ENCODE measurements at regions not wholly inside any gene's neighbourhood (a gene's known extent, or its start where the extent isn't known, plus 50 kb on each side); places are given as distances from the start of the nearest gene placed in this dataset.

DNA sequence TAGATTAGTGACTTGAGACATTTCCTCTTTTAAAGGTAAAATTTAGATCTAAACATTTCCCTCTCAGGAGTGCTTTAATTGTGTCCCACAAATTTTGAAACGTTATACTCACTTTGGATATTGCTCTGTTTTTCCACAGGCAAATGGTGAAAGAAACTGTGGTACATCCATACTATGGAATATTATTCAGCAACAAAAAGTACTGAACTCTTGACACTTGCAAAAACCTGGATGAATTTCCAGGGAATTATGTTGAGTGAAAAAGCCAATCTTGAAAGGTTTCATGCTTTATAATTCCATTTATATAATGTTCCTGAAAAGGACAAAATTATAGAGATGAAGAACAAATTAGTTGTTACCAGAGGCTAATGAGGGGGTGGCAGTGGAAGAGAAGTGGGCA, 153.3 kb upstream of the SVIL start:
- TF ChIP-seq TEAD3 (CRISPR knock-in tag; optimal IDR thresholded peaks at IDR 0.05; ENCODE audit: borderline replicate concordance) (no peak), SPEN (CRISPR knock-in tag; IDR thresholded peaks at IDR 0.05; ENCODE audit: low read depth) (no peak), NR2F1 (CRISPR knock-in tag; IDR thresholded peaks at IDR 0.05) (no peak), SRSF9 (IDR thresholded peaks at IDR 0.05; ENCODE audit: borderline replicate concordance, insufficient read depth, low read depth, low read length, poor library complexity, severe bottlenecking) (no peak), ZNF879 (CRISPR knock-in tag; IDR thresholded peaks at IDR 0.05) (no peak), HIVEP1 (CRISPR knock-in tag; IDR thresholded peaks at IDR 0.05) (no peak), TBL1XR1 (IDR thresholded peaks at IDR 0.05; ENCODE audit: borderline replicate concordance, low read length, partially characterized antibody) (no peak), SIN3A (IDR thresholded peaks at IDR 0.05; ENCODE audit: borderline replicate concordance, low read depth, low read length) (no peak)
- TF ChIP-seq, protein P1, sequence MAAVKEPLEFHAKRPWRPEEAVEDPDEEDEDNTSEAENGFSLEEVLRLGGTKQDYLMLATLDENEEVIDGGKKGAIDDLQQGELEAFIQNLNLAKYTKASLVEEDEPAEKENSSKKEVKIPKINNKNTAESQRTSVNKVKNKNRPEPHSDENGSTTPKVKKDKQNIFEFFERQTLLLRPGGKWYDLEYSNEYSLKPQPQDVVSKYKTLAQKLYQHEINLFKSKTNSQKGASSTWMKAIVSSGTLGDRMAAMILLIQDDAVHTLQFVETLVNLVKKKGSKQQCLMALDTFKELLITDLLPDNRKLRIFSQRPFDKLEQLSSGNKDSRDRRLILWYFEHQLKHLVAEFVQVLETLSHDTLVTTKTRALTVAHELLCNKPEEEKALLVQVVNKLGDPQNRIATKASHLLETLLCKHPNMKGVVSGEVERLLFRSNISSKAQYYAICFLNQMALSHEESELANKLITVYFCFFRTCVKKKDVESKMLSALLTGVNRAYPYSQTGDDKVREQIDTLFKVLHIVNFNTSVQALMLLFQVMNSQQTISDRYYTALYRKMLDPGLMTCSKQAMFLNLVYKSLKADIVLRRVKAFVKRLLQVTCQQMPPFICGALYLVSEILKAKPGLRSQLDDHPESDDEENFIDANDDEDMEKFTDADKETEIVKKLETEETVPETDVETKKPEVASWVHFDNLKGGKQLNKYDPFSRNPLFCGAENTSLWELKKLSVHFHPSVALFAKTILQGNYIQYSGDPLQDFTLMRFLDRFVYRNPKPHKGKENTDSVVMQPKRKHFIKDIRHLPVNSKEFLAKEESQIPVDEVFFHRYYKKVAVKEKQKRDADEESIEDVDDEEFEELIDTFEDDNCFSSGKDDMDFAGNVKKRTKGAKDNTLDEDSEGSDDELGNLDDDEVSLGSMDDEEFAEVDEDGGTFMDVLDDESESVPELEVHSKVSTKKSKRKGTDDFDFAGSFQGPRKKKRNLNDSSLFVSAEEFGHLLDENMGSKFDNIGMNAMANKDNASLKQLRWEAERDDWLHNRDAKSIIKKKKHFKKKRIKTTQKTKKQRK (IDR thresholded peaks at IDR 0.05; ENCODE audit: low read length): no peak
- TF ChIP-seq, protein P2, sequence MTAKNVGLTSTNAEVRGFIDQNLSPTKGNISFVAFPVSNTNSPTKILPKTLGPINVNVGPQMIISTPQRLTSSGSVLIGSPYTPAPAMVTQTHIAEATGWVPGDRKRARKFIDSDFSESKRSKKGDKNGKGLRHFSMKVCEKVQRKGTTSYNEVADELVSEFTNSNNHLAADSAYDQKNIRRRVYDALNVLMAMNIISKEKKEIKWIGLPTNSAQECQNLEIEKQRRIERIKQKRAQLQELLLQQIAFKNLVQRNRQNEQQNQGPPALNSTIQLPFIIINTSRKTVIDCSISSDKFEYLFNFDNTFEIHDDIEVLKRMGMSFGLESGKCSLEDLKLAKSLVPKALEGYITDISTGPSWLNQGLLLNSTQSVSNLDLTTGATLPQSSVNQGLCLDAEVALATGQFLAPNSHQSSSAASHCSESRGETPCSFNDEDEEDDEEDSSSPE (CRISPR knock-in tag; IDR thresholded peaks at IDR 0.05): no peak
- TF ChIP-seq, protein P3, sequence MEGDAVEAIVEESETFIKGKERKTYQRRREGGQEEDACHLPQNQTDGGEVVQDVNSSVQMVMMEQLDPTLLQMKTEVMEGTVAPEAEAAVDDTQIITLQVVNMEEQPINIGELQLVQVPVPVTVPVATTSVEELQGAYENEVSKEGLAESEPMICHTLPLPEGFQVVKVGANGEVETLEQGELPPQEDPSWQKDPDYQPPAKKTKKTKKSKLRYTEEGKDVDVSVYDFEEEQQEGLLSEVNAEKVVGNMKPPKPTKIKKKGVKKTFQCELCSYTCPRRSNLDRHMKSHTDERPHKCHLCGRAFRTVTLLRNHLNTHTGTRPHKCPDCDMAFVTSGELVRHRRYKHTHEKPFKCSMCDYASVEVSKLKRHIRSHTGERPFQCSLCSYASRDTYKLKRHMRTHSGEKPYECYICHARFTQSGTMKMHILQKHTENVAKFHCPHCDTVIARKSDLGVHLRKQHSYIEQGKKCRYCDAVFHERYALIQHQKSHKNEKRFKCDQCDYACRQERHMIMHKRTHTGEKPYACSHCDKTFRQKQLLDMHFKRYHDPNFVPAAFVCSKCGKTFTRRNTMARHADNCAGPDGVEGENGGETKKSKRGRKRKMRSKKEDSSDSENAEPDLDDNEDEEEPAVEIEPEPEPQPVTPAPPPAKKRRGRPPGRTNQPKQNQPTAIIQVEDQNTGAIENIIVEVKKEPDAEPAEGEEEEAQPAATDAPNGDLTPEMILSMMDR (CRISPR knock-in tag; IDR thresholded peaks at IDR 0.05): no peak
